ENCODE measurements at regions not wholly inside any gene's neighbourhood (a gene's known extent, or its start where the extent isn't known, plus 50 kb on each side); places are given as distances from the start of the nearest gene placed in this dataset.

DNA sequence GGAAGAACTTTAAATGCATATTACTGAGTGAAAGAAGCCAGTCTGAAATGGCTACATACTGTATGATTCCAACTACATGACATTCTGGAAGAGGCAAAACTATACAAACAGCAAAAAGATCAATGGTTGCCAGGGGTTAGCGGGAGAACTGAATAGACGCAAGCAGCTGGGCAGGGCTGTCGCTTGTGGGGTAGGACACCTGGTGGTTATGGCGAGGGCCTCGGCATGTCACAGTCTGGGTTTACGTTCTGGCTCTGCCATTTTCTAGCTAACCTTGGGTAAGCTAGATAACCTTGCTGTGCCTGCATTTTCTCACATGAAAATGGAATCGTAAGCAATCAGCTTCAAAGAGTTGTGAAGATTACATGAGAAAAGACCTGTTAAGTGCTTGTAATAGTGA, 55.2 kb upstream of the SYT13 start:
- TF ChIP-seq, protein P1, sequence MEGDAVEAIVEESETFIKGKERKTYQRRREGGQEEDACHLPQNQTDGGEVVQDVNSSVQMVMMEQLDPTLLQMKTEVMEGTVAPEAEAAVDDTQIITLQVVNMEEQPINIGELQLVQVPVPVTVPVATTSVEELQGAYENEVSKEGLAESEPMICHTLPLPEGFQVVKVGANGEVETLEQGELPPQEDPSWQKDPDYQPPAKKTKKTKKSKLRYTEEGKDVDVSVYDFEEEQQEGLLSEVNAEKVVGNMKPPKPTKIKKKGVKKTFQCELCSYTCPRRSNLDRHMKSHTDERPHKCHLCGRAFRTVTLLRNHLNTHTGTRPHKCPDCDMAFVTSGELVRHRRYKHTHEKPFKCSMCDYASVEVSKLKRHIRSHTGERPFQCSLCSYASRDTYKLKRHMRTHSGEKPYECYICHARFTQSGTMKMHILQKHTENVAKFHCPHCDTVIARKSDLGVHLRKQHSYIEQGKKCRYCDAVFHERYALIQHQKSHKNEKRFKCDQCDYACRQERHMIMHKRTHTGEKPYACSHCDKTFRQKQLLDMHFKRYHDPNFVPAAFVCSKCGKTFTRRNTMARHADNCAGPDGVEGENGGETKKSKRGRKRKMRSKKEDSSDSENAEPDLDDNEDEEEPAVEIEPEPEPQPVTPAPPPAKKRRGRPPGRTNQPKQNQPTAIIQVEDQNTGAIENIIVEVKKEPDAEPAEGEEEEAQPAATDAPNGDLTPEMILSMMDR (IDR thresholded peaks at IDR 0.05; ENCODE audit: low read length): no peak
- TF ChIP-seq EZH2 (IDR thresholded peaks at IDR 0.05; ENCODE audit: borderline replicate concordance, low read length): no peak
